Endothelial cell of umbilical vein (primary cell): ENCODE measurements at regions not wholly inside any gene's neighbourhood (a gene's known extent, or its start where the extent isn't known, plus 50 kb on each side); places are given as distances from the start of the nearest gene placed in this dataset.

Experiments used
- BruUV-seq: library from RNA; stranded (reverse); fragments of 400-500 nt; replicated peaks from 2 replicates; lab custom pipeline; 2021; lab: Mats Ljungman, UMichigan
- CTCF ChIA-PET: fragments of 300-600, 350-600 bp; sonication (Branson Sonifier 250); formaldehyde crosslinking; loops from one replicate; lab custom pipeline; 2021; ENCODE audit warnings: antibody characterized with exemption, inconsistent platforms; lab: Charles Lee
- POLR2A ChIA-PET: fragments of 300-600, 350-600 bp; sonication (Branson Sonifier 250); formaldehyde crosslinking; loops from one replicate; lab custom pipeline; 2021; ENCODE audit warnings: antibody characterized with exemption, inconsistent platforms; lab: Charles Lee
- DNase-seq: peaks from one replicate; pipeline ENCODE4 v3.0.0-alpha.2; 2011; ENCODE audit warnings: low read depth, low spot score
- FAIRE-seq: peaks from 2 replicates; lab custom pipeline; 2011; peaks lifted over from hg19 to GRCh38; lab: Jason Lieb, UNC
- H2AFZ ChIP-seq: 2 replicates; pipeline ENCODE4 v1.6.0; 2012; ENCODE audit warnings: low read depth, low read length, control low read depth, inconsistent platforms
- H3K27ac ChIP-seq: 2 replicates; pipeline ENCODE4 v1.5.1; 2011; ENCODE audit warnings: low read depth, mild to moderate bottlenecking, control low read depth, low read length, moderate library complexity; ENCODE audit not compliant: insufficient read depth
- H3K27me3 ChIP-seq, 2 experiments: 2 replicates each; pipeline versions ENCODE4 v1.6.0 to v1.6.1; 2011; ENCODE audit warnings: low read length in 2 of 2, mixed read lengths in 1 of 2; ENCODE audit not compliant: control insufficient read depth in 2 of 2, insufficient read depth in 2 of 2
- H3K36me3 ChIP-seq, 2 experiments: 2 replicates in 1 of 2; 3 replicates in 1 of 2; pipeline ENCODE4 v1.5.1; 2011; ENCODE audit warnings: low read length in 2 of 2, mild to moderate bottlenecking in 1 of 2, moderate library complexity in 1 of 2; ENCODE audit not compliant: control insufficient read depth in 2 of 2, insufficient read depth in 2 of 2; ENCODE audit errors: extremely low read depth in 1 of 2
- H3K4me1 ChIP-seq: 3 replicates; pipeline ENCODE4 v1.5.1; 2011; ENCODE audit warnings: mild to moderate bottlenecking, low read length; ENCODE audit not compliant: control insufficient read depth, insufficient read depth; ENCODE audit errors: extremely low read depth
- H3K4me2 ChIP-seq: 2 replicates; pipeline ENCODE4 v1.6.1; 2011; ENCODE audit warnings: low read length, control low read depth, mixed read lengths; ENCODE audit not compliant: insufficient read depth
- H3K4me3 ChIP-seq, 3 experiments: fragments of 200-600 bp in 1 of 3; sonication (generic), shearing (Covaris generic) in 1 of 3; replicated peaks in 1 of 3; 2 replicates each; pipeline ENCODE4 v1.5.1; 2011 to 2016; ENCODE audit warnings: control low read depth in 3 of 3, low read length in 3 of 3, mild to moderate bottlenecking in 2 of 3, inconsistent platforms in 1 of 3, low read depth in 1 of 3, moderate library complexity in 1 of 3; ENCODE audit not compliant: insufficient read depth in 1 of 3
- H3K79me2 ChIP-seq: 2 replicates; pipeline ENCODE4 v1.6.0; 2012; ENCODE audit warnings: low read length, inconsistent platforms; ENCODE audit not compliant: control insufficient read depth, insufficient read depth
- H3K9ac ChIP-seq: replicated peaks from 2 replicates; pipeline ENCODE3; 2011; ENCODE audit warnings: low read length, control low read depth; ENCODE audit not compliant: insufficient read depth; ENCODE audit errors: extremely low read depth
- H3K9me1 ChIP-seq: replicated peaks from 3 replicates; pipeline ENCODE4 v1.6.0; 2011; ENCODE audit warnings: mild to moderate bottlenecking, low read length; ENCODE audit not compliant: control insufficient read depth, insufficient read depth; ENCODE audit errors: extremely low read depth
- H3K9me3 ChIP-seq: replicated peaks from 2 replicates; pipeline ENCODE4 v1.5.1; 2012; ENCODE audit warnings: low read length, inconsistent platforms; ENCODE audit not compliant: control insufficient read depth, insufficient read depth
- H4K20me1 ChIP-seq: replicated peaks from 2 replicates; pipeline ENCODE3; 2011; ENCODE audit warnings: mild to moderate bottlenecking, low read length; ENCODE audit not compliant: control insufficient read depth, insufficient read depth; ENCODE audit errors: extremely low read depth
- CTCF ChIP-seq, 2 donors: IDR thresholded peaks; 1 replicate in 1 of 2; 2 replicates in 1 of 2; pipeline ENCODE4 v1.5.1; 2011; ENCODE audit warnings: low read length in 2 of 2, mild to moderate bottlenecking in 2 of 2, moderate library complexity in 2 of 2, control low read depth in 1 of 2, inconsistent platforms in 1 of 2, low read depth in 1 of 2; ENCODE audit not compliant: insufficient read depth in 1 of 2; ENCODE audit errors: extremely low read depth in 1 of 2
- EZH2 ChIP-seq: IDR thresholded peaks from 2 replicates; pipeline ENCODE4 v1.6.1; 2012; ENCODE audit warnings: borderline replicate concordance, low read depth, mild to moderate bottlenecking, moderate library complexity, low read length, inconsistent platforms; ENCODE audit not compliant: severe bottlenecking
- FOS ChIP-seq: IDR thresholded peaks from 2 replicates; pipeline ENCODE4 v1.6.1; 2011; ENCODE audit warnings: mild to moderate bottlenecking, low read length, moderate library complexity, borderline replicate concordance; ENCODE audit not compliant: insufficient read depth
- GATA2 ChIP-seq: IDR thresholded peaks from 2 replicates; pipeline ENCODE4 v1.7.0; 2011; ENCODE audit warnings: low read depth, mild to moderate bottlenecking, moderate library complexity, mixed read lengths, low read length; ENCODE audit not compliant: insufficient read length, insufficient read depth
- JUN ChIP-seq: IDR thresholded peaks from 2 replicates; pipeline ENCODE4 v1.6.1; 2011; ENCODE audit warnings: borderline replicate concordance, low read depth; ENCODE audit not compliant: insufficient read length, insufficient read depth
- MAX ChIP-seq: IDR thresholded peaks from 2 replicates; pipeline ENCODE4 v1.6.1; 2011; ENCODE audit not compliant: insufficient read depth, insufficient read length
- MYC ChIP-seq: IDR thresholded peaks from one replicate; pipeline ENCODE4 v1.6.1; 2011; ENCODE audit warnings: mild to moderate bottlenecking, low read depth, low read length
- POLR2A ChIP-seq: IDR thresholded peaks from 2 replicates; pipeline ENCODE4 v1.6.1; 2012; ENCODE audit warnings: low read depth, mild to moderate bottlenecking, control low read depth, low read length
- POLR2AphosphoS5 ChIP-seq: IDR thresholded peaks from 2 replicates; pipeline ENCODE4 v1.6.1; 2012; ENCODE audit warnings: low read depth, mild to moderate bottlenecking, control low read depth, low read length, moderate library complexity; ENCODE audit not compliant: insufficient read depth
- dilution Hi-C: fragments of 300-500 bp; cut with MboI; formaldehyde crosslinking; loops from one replicate; pipeline ENCODE4 v1.15.0; 2019; ENCODE audit warnings: low sequenced_read_pairs; ENCODE audit not compliant: extremely low pct_ligation_motif_present
- intact Hi-C: fragments of 100-400 bp; cut with micrococcal nuclease; formaldehyde crosslinking; loops from one replicate; pipeline ENCODE4 v1.10.0; 2022

DNA sequence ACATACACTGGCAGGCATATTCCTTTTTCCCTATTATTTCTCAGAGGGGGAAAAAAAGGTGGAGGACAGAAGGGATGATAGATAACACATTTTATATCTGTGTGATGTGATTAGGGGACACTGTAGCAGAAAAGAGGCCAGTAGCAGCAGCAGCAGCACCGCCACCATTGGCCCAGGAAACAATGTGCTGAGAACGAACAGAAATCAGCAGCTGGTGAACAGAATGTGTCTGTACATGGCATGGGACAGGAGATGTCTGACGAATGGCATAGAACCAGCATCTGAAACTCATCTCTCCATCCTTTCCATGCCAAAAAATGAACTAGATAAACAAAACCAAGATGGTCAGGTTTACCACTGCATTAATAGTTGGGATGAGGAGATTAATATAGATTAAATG is 936.1 kb upstream of the ACVR2A start:
- no TSS peak for BruUV-seq
- Histone ChIP-seq H3K79me2 (no peaks in the 10 kb centered on the region), H3K9ac (no peak overlapping the region), H3K9me1 (no peaks in the 10 kb centered on the region), H3K36me3 (no peaks in the 10 kb centered on the region), H3K4me1 (no peaks in the 10 kb centered on the region), H3K4me3 (no peak overlapping the region), H2AFZ (no peak overlapping the region), H3K4me2 (no peak overlapping the region), H3K9me3 (no peaks in the 10 kb centered on the region), H4K20me1 (no peaks in the 10 kb centered on the region), H3K27ac (no peak overlapping the region), H3K27me3 (no peaks in the 10 kb centered on the region)
- CTCF ChIA-PET = interaction anchor here (1.0 kb wide), 1 partner anchor 15 kb away, joined by 3 read pairs; no protein-coding TSS in a partner anchor
- no peak for TF ChIP-seq MAX
- no peak for DNase-seq
- no peak for FAIRE-seq
- dilution Hi-C loops = no loop called here
- intact Hi-C loops = no loop called here
- POLR2A ChIA-PET = no interaction called here

DNA sequence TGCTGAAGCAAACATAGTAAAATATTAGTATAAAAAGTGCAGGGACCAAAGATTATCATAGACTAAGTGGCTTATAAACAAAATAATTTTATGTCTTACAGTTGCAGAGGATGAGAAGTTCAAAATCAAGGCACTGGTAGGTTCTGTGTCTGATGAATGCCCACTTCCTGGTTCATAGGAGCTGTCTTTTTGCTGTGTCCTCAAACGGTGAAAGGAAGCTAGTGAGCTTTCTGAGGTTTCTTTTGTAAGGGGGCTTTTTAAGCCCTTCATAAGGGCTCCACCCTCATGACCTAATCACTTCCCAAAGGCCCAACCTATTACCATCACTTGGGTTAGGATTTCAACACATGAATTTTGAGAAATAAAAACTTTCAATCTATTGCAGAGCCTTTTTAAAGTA is 946.7 kb upstream of the ACVR2A start:
- POLR2A ChIA-PET = no interaction called here
- Histone ChIP-seq H3K9me3 (no peaks in the 10 kb centered on the region), H3K4me3 (no peak overlapping the region), H4K20me1 (no peaks in the 10 kb centered on the region), H3K27ac (no peak overlapping the region), H2AFZ (no peak overlapping the region), H3K27me3 (no peaks in the 10 kb centered on the region), H3K36me3 (no peaks in the 10 kb centered on the region), H3K4me2 (no peak overlapping the region), H3K9ac (no peak overlapping the region), H3K79me2 (no peaks in the 10 kb centered on the region), H3K4me1 (no peaks in the 10 kb centered on the region), H3K9me1 (no peaks in the 10 kb centered on the region)
- CTCF ChIA-PET = interaction anchor here (1.1 to 1.3 kb wide), 3 partner anchors 8 to 165 kb away, joined by 3 to 5 read pairs (median 4); no protein-coding TSS in a partner anchor
- no peak for DNase-seq
- no TSS peak for BruUV-seq
- FAIRE-seq = no peak
- no peak for TF ChIP-seq JUN
- TF ChIP-seq MYC = no peak
- TF ChIP-seq MAX = no peak
- no peak for TF ChIP-seq POLR2AphosphoS5
- TF ChIP-seq POLR2A = no peak
- TF ChIP-seq EZH2 = no peak
- TF ChIP-seq GATA2 = no peak
- no peak for TF ChIP-seq FOS
- no peak for TF ChIP-seq CTCF (IDR thresholded peaks at IDR 0.05; ENCODE audit: extremely low read depth in 1 of 2, insufficient read depth in 1 of 2, low read depth in 1 of 2, low read length in 2 of 2)
- intact Hi-C loops (no loop called here), dilution Hi-C loops (no loop called here)
